SK-N-DZ (cell line): ENCODE measurements at regions not wholly inside any gene's neighbourhood (a gene's known extent, or its start where the extent isn't known, plus 50 kb on each side); places are given as distances from the start of the nearest gene placed in this dataset.
A peak's percentile ranks its signal among the peaks of the same experiment; 100 is the strongest.

Experiments
- DNase-seq: peaks from one replicate; pipeline ENCODE4 v3.0.0-alpha.2; 2015; ENCODE audit warnings: low spot score

DNA sequence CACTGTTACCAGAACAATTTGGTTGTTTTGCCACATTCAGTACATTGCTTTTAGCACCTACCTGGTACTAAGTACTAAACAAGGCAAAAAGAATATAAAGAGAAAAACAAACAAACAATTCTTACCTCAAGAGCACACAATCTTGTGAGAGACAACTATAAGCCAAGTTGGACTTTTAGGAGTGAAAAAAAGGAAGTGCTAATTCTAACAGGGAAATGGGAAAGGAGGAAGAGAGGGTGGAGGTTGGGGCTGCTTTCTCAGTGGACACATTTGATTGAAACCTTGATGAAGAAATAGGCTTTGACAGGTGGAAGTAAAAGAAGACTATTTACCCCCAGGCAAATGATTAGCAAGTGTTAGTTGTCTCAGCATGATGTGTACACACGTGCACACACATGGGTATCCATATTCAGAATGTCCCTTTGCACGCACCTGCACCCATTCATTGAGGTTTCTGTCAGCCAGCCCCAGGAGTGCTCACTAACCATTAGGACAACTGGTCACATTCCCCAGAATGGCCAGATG lies 302.6 kb downstream of the ACTL7B start:
- no peak for DNase-seq

DNA sequence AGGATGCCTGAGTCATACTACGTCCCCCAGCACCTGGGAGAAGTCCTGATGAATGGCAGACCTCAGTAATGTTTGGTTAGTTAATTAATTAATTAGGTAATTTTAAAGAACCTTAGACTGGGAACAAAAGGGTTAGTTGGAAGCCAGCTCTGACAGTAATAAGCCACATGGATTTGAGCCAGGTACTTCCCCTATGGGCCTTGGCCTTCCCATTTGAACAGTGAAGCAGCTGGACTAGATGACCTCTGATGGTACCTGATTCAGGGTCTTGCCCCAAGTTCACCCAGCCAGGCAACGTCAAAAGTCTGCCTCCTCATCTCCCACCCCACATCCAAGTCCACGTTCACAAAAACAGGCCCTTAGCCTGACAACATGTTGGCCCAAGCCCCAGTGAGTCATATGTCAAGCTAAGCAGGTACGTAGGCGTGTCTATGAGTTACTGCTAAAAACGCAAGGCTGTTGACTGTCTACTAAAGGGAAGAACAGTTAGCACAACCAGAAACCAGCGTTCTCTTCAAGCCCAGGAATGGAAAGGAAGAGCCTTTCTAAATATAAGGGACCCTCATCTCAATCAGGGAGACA lies 303.2 kb downstream of the ACTL7B start:
- DNase-seq, result no peak

DNA sequence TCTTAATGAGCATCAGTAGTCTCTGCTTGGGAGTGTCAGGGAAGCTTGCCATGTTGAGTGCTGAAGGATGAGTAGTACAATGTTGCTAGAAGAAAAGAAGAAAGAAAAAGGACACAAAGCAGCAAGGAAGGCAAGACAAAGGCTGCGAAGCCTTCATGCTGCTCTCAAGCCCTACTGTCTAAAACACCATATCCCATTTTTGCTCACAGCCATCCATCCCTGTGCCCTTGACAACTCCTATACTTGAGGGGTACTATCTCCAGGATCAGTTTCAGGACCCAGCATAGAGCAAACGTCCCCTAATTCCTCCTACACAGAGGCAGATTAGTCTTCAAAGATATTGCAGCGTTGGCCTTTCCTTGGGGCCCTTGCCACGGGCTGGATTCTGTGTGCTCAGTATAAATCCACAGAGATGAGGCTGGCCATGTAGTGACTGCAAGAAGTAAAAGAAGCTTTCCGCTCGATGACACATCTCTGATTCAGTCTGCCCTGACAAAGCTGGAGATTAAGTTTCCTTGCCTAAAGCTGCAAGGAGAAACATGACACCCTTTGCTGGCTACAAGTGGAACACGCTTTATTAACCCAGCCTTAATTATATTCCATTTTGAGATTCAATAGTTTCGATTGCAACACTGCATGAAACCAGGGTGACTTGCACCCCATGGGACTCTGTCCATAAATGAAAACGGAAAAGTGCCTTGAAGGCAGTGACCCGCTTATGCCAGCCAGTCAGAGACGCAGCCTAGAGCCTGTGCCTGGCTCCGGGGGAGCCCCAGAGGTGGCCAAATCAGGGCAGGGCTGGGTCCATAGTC lies 304.6 kb downstream of the ACTL7B start:
- no peak for DNase-seq

DNA sequence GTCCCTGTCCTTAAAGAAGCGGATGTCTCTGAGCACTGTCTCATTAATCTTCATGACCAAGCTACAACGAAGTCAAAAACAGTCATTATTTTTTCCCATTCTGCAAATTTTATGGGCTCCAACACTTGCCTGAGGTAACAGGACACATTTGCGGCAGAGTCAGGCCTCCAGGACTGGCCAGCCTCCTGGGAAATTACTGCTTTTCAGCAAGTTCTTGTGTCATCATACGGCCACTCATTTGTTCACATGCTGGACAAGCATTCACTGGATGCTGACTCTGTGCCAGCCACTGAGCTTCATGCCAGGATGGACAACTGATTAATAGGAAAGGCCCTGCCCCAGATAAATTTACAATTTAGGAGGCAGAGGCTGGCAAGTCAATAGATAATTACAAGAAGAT lies 305.7 kb downstream of the ACTL7B start:
- DNase-seq, result no peak

DNA sequence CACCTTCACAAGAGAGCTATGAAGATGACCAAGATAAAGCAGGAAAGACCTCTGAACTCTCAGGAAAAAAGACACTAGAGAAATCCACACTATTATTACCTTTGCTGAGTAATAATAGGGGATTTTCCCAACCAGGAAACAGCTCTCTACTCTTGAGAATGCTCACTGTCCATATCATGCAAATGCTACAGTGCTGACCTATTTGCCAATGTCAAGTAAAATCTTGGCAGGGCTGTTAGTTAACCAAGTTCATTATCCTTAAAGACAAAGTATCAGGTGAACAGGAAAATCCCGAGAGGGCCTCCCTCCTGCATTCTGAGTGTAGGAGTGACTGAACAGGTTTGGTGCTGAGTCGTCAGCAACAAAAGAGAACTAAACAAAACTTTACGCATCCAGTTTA lies 306.6 kb downstream of the ACTL7B start:
- DNase-seq, result no peak

DNA sequence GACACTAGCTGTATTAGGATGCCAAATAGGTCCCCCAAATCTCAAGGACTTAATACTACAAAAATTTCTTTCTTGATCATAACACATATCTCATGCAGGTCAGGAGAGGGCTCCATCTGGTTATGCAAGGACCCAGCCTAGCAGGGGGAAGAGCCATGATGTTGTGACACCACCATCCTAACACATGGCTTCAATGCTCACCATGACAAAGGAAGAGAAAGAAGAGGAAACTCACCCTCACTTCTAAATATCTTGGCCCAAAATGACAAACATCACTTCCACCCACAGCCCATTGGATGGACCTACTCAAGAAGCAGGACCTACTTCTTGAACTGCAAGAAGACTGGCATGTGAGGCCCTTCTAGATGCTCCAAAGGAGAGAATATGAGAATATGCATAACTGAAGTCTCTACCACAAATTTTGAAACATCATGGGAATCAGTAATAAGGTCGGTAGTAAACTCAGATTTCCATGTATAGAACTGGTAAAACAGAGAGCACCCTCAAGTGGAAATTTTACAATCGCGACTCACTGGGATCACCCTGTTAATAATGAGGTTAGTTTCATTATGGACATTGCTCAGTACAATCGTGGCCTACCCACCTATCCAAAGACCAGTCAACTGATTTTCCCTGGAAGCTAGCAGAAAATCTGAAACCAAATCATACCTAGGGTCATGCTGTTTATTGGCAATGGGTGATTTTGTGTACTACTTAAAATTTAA lies 308.2 kb downstream of the ACTL7B start:
- no peak for DNase-seq

DNA sequence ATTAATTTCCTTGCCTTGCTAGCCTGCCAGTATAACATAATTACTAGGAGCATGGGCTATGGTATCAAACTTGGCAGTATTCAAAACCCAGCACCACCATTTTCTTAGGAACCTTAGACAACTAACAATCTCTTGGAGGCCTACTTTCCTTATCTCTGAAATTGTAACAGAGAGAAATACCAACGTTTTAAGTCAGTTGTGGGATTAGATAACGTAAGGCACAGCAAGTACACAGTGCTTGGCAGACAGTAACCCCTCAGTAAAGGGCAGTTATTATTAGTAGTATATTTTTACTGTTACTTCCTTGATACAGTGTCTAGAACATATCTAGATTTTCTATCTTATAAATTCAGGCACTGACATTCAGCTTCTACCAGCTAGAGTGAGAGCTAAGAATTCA lies 309.6 kb downstream of the ACTL7B start:
- DNase-seq, result no peak

DNA sequence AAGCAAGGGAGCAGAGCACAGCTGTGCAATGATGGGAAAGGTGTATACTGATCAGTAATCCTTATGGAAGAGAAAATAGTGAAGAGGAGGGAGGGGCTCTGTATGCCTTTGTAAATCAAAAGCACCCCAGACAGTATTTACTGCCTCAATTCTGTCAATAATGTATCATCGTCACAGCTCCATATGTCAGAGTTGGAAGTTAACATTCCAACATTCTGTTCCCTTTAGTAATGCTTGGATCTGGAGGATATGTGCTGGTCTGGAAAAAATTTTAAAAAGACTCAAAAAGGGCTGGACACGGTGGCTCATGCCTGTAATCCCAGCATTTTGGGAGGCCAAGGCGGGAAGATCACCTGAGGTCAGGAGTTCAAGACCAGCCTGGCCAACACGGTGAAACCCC lies 310.4 kb downstream of the ACTL7B start:
- DNase-seq, result no peak

DNA sequence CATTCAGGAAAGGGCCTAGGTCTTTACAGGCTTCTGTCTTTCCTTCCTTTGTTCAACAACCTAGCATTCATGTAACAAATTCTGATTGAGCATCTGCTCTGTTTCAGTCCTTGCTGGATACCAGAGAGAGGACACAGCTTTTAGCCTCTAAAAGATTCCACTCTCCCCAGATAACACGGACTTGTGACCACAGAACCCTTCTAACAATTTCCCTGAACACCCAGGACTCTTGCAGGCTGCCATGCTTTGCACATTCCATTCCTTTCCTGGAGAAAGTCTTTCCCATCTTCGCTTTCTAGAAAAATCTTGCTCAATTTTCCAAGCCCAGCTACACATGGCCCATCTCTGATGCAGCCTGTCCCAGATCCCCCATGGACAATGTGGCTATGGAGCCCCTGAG lies 310.9 kb downstream of the ACTL7B start:
- no peak for DNase-seq

DNA sequence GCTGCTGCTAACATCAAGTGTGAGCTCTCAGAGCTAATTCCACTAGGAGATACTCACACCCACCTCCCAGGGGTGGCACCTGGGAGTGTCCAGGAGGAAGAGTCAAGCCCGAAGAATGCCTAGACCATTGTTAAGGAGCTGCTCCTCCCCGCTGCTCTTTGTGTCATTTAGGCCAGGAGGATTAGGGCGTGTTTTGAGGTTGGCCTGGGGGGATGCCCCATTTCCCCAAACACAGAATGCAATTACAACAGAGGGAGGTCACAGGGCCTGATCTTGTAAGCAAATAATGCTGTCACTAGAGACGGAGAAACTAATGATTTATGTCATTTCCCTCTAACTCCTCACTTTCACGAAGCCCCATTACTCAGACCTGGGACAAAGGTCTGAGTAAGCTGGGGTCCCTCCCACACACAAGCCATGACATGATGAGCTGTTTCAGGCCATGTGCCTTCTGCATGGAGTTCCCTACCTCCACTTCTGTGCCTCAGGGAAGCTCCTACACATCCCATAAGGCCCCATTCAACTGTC lies 312.5 kb downstream of the ACTL7B start:
- DNase-seq, result no peak

DNA sequence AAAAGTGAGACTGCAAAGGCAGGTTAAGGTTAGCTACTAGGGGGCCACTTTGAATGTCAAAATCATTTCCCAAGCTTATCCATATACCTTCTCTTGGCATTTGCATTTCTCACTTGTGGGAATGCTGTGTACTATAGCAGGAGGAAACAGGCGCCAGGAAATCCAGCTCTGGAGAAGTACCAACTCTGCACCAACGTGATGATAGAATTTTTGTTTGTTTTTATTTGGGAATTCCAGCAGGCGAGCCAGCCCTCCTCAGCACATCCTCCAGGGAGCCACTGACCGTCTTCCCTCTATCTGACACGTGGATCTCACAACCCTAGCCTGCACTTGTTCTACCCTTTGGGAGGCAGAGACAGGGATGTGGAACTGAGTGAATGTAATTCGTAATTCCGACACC lies 318.0 kb downstream of the ACTL7B start:
- DNase-seq, result no peak

DNA sequence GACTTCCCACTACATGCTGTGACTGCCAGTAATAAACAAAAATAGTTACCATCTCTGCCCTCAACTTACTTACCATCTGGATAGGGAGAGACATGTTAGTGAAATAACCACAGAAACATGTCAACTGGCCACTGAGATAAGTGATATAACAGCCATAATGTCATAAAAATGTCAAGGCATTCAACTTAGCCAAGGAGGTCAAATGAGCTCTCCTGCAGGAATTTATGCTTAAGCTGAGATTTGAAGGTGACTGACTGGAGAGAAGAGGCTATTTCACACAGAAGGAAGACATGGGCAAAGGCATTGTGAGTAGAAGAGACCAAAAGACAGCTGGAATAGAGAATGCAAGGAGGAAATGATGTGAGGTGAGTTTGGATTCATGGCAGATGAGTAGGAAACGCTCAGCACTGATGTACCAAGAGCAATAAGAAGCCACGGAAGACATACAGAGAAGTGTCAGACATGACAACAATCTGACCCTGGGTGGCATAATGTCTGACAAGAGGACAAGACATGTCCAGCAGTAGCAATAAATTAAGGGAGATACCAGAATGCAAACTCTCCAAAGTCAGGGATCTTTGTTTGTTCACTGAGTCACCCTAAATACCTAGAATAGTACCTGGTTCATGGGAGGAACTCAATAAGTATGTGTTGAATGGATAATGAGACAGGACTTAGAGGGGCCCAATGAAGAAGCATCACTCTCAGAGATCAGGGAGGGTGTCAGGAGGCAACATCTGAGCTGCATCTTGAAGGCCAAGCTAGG lies 318.8 kb downstream of the ACTL7B start:
- DNase-seq, result no peak

DNA sequence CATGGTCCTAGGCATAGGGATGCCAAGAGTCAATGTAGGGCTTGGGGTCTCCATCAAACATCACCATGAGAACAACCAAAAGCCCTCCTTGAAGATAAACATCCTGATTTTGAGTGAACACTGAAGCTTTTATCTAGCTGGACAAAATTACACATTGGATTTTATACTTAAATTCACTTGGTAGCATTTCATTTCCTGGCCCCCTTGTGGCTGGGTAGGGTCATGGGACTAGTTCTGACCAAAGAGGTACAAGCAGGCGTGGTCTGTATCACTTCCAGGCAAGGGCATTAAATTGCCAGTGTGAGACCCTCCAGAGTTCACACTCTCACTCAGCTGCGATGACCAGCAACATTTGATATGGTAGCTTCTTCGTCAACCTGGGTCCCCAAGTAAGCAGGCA lies 320.3 kb downstream of the ACTL7B start:
- peak; percentile 3 for DNase-seq

DNA sequence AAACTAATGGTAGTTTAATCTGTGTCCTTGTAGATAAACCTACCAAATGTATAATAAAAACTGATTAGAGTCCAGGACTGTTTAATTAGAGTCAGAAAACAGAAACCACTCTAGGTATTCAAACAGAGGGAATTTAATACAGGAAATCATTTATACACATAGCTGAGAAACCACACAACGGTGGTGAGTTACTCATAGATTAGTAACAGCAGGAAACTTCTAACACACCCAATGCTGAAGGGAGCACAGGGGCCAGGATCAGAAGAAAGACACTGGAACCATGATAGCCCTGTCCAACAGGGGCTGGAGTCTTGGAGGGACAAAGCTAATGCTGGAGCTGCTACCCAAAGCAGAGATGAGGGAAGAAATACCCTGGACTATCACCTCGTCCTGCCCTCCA lies 321.0 kb downstream of the ACTL7B start:
- no peak for DNase-seq

DNA sequence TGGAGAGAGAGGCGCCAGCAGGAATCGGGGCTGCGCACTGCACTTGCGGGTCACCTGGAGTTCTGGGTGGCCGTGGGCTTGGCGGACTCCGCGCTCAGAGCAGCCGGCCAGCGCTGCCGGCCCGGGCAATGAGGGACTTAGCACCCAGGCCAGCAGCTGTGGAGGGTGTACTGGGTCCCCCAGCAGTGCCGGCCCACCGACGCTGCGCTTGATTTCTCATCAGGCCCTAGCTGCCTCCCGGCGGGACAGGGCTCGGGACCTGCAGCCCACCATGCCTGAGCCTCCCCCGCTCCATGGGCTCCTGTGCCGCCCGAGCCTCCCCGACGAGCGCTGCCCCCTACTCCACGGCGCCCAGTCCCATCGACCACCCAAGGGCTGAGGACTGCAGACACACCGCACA lies 325.6 kb downstream of the ACTL7B start:
- DNase-seq, result no peak

DNA sequence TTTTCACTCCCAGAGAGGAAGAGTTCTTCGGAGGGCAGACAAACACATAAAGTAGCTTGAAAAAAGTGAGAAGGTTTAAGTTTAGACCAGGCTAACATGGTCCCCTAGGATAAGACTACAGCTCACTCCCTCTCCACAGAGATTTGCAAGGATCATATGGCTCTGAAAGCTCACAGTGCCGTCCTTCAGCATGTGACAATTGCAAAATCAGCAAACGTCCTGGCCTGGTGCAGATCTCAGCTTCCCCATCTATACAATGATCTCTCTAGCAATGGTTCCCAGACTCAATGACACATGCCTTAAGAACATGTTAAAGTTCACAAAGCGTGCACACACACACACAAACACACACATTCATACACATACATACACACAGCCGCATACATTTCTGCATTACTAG lies 327.6 kb downstream of the ACTL7B start:
- DNase-seq, result no peak

DNA sequence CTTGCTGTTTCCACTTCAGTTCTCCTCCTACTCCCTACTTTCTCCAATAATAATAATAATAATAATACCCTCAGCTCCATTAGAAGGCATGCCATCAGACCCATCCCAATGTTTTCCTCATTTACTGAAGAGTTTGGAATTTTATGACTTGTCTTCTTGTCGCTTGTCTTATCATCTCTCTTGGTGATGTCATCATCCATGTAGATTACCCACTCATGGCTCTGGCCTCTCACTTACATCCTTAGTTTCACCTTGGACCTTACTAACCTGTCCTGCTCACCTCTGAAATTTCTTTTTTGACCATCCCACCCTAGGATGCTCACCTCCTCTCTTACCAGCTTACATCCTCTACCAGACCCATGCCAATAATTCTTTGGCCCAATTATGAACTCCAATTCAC lies 329.3 kb downstream of the ACTL7B start:
- no peak for DNase-seq

DNA sequence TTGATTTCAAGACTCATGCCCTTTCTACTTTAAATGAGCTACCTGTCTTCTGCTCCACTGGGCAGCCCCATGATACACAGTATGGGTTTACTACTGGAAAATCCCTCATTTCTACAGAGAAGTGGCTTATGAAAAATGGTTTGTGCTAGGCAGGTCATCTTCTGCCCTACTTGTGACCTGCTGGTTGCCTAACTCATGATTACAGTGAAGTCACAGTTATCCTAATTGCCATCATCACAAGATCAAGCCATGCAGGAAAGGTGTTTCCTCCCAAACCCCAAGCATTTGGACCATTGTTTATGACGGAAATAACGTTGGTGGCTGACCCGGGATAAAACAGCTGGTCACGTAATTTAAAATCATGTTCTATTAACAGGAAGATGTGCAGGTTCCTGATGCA lies 330.6 kb downstream of the ACTL7B start:
- DNase-seq, result no peak

DNA sequence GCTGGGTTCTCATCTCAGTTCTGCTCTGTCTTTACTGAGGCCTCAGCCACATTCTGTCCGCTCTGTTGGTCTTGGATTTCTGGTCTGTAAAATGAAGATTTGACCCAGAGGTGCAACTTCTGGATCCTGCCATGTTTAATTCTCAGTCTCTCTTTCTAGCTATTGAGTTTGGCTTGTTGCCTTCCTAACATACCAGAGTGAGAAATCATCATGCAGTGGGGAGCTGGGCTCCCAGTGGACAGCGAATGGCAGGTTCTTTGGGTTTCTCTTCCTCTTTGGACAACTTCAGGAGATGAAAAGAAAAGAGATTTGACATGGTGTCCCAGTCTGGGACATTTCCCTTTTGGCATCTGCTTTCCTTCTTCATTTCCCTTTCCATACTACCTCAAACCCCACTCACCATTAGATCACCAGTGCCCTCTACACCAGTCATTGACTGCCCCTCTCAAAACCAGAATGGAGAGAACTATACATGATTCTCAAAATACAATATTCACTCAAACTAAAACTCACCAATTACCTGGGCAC lies 334.7 kb downstream of the ACTL7B start:
- DNase-seq, result no peak

DNA sequence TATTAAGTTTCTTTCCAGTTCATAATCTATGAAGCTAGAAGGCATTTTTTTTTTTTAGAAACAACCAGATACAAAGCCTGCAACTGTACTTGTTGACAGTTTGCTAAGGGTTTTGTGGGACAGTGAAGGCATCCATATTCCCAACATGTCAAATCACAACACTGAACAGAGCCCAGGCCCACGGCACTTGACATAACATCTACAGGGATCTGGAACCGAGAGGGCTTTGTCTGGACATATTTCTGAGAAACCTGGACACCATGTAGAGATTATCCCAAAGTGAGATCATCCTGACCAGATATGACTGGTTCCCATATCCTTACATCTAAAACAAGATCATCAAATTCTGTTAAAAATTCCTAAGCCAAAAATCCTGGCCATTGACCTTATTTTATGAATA lies 336.3 kb downstream of the ACTL7B start:
- no peak for DNase-seq

DNA sequence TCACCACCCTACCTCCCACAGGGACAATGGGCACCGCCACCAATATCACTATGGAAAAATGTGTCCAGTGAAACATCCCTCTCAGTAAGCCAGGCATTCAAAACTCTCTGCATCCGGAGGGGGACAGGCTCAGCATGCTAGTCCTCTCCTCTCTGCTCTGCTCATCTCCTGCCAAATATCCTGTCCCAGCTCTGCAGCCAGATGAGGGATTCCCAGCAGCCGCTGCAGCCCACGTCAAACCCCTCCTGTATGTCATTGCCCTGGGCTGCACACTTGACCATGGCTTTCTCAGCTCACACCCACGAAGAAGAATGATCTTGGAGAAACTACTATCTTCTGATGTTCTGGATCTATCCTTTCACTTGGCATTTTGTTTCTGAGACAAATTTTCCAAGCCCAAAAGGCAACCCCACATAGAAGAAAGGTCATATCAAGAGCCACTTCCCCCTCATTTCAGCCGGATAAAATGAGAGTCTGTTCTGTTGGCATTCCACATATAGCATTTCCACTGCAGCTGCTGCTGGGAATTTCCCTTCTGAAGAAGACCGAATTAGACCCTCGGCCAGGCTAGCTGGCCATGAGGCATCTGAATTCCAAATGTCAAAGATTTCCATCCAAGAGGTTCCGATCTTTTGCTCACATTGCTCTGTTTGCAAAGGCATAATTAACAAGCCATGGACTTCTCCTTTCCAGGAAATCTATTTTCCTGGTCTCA lies 338.0 kb downstream of the ACTL7B start:
- DNase-seq, result no peak
